ENCODE measurements at regions not wholly inside any gene's neighbourhood (a gene's known extent, or its start where the extent isn't known, plus 50 kb on each side); places are given as distances from the start of the nearest gene placed in this dataset.

- no peak for FAIRE-seq
These were observed 421.4 kb downstream of the SHQ1 start for GRCh38 chr3:72426618-72427397.

- FAIRE-seq: no peak
These were observed 424.6 kb downstream of the SHQ1 start for GRCh38 chr3:72423643-72424042.

GRCh38 chr3:72421786-72422185, 426.5 kb downstream of the SHQ1 start:
- FAIRE-seq: no peak

GRCh38 chr3:72421126-72421525, 427.1 kb downstream of the SHQ1 start:
- no peak for FAIRE-seq

GRCh38 chr3:72418856-72419255, 429.4 kb downstream of the SHQ1 start:
- FAIRE-seq: no peak

- peak; percentile 14 for FAIRE-seq
These were observed 430.0 kb downstream of the SHQ1 start for GRCh38 chr3:72418244-72418643.

GRCh38 chr3:72414481-72415016, 433.7 kb downstream of the SHQ1 start:
- no peak for FAIRE-seq

GRCh38 chr3:72413228-72413627, 435.0 kb downstream of the SHQ1 start:
- no peak for FAIRE-seq

GRCh38 chr3:72412340-72412956, 435.8 kb downstream of the SHQ1 start:
- FAIRE-seq: no peak

GRCh38 chr3:72411843-72412242, 436.4 kb downstream of the SHQ1 start:
- FAIRE-seq: no peak

- FAIRE-seq: peak; percentile 11
These were observed 437.1 kb downstream of the SHQ1 start for GRCh38 chr3:72411126-72411525.

GRCh38 chr3:72408983-72409779, 439.1 kb downstream of the SHQ1 start:
- FAIRE-seq: no peak

GRCh38 chr3:72407766-72408165, 440.5 kb downstream of the SHQ1 start:
- no peak for FAIRE-seq

- no peak for FAIRE-seq
These were observed 442.2 kb downstream of the SHQ1 start for GRCh38 chr3:72405943-72406566.

- no peak for FAIRE-seq
These were observed 447.2 kb downstream of the SHQ1 start for GRCh38 chr3:72401005-72401545.

GRCh38 chr3:72398781-72399180, 449.5 kb downstream of the SHQ1 start:
- FAIRE-seq: no peak

- no peak for FAIRE-seq
These were observed 450.7 kb downstream of the SHQ1 start for GRCh38 chr3:72397586-72397985.

GRCh38 chr3:72396899-72397298, 451.3 kb downstream of the SHQ1 start:
- no peak for FAIRE-seq

- FAIRE-seq: no peak
These were observed 452.4 kb downstream of the SHQ1 start for GRCh38 chr3:72395776-72396311.

GRCh38 chr3:72393455-72393854, 454.8 kb downstream of the SHQ1 start:
- no peak for FAIRE-seq

- no peak for FAIRE-seq
These were observed 456.6 kb downstream of the SHQ1 start for GRCh38 chr3:72391659-72392058.

GRCh38 chr3:72390841-72391240, 457.4 kb downstream of the SHQ1 start:
- no peak for FAIRE-seq
